ENCODE measurements at regions not wholly inside any gene's neighbourhood (a gene's known extent, or its start where the extent isn't known, plus 50 kb on each side); places are given as distances from the start of the nearest gene placed in this dataset.

DNA sequence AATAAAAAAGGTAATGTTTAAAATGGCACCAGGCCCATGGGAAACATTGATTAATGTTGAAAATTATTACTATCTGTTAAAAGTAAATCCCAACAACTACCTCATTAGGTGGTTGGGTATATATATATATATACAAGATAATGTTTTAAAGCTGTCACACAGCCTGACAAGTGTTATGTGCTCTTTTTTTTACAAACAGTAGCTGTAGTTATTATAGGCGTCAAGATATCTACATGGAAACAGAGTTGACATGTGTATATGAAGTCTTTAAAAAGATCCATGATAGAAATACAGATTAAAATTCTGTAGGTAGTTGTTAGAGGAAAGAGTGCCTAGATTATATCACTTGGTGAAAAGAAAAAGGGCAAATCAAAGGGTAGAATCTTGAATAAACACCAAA lies 279.9 kb downstream of the SLITRK6 start:
- TF ChIP-seq POLR2A (IDR thresholded peaks at IDR 0.05) = no peak
- TF ChIP-seq, protein P1, sequence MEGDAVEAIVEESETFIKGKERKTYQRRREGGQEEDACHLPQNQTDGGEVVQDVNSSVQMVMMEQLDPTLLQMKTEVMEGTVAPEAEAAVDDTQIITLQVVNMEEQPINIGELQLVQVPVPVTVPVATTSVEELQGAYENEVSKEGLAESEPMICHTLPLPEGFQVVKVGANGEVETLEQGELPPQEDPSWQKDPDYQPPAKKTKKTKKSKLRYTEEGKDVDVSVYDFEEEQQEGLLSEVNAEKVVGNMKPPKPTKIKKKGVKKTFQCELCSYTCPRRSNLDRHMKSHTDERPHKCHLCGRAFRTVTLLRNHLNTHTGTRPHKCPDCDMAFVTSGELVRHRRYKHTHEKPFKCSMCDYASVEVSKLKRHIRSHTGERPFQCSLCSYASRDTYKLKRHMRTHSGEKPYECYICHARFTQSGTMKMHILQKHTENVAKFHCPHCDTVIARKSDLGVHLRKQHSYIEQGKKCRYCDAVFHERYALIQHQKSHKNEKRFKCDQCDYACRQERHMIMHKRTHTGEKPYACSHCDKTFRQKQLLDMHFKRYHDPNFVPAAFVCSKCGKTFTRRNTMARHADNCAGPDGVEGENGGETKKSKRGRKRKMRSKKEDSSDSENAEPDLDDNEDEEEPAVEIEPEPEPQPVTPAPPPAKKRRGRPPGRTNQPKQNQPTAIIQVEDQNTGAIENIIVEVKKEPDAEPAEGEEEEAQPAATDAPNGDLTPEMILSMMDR (IDR thresholded peaks at IDR 0.05) = no peak
- TF ChIP-seq POLR2AphosphoS5 (IDR thresholded peaks at IDR 0.05) = no peak
- no peak for TF ChIP-seq EP300 (IDR thresholded peaks at IDR 0.05; ENCODE audit: low read depth)
